Kidney epithelial cell (primary cell): ENCODE measurements at regions not wholly inside any gene's neighbourhood (a gene's known extent, or its start where the extent isn't known, plus 50 kb on each side); places are given as distances from the start of the nearest gene placed in this dataset.
A peak's percentile ranks its signal among the peaks of the same experiment; 100 is the strongest.

ENCODE experiments used
- DNase-seq: peaks from one replicate; pipeline ENCODE4 v3.0.0-alpha.2; 2010; ENCODE audit warnings: low read depth
- H3K27me3 ChIP-seq: 2 replicates; pipeline ENCODE4 v1.6.0; 2011; ENCODE audit warnings: low read length; ENCODE audit not compliant: control insufficient read depth, insufficient read depth
- H3K36me3 ChIP-seq: 2 replicates; pipeline ENCODE4 v1.5.1; 2011; ENCODE audit warnings: low read length; ENCODE audit not compliant: control insufficient read depth, insufficient read depth
- H3K4me3 ChIP-seq: 2 replicates; pipeline ENCODE4 v1.5.1; 2011; ENCODE audit warnings: low read depth, mild to moderate bottlenecking, control low read depth, low read length
- TF ChIP-seq, protein P1 (sequence below): IDR thresholded peaks from 2 replicates; pipeline ENCODE4 v1.5.1; 2011; ENCODE audit warnings: mild to moderate bottlenecking, moderate library complexity, low read length, control low read depth, inconsistent platforms; ENCODE audit not compliant: insufficient read depth, poor library complexity, severe bottlenecking

DNA sequence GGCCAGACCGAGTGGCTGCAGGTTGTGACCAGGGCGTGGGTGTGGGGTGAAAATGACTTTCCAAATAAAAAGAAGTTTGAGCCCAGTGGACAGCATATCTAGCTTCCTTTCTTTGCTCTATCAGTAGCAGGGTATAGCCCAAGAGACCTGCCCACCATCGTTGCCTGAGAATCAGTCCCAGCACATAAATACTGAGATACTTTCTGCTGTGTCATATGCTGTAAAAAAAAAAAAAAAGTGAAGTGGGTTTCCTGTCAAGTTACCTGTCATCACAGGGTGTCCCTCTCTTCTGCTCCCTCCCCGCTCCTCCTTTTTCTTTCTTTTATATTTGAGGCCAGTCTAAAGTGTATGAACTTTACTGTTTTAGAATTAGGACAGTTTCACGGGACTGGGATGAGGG, 330.3 kb upstream of the BOD1L1 start:
- Histone ChIP-seq H3K36me3 (no peaks in the 10 kb centered on the region), H3K27me3 (no peaks in the 10 kb centered on the region), H3K4me3 (no peak overlapping the region)
- TF ChIP-seq, protein P1, sequence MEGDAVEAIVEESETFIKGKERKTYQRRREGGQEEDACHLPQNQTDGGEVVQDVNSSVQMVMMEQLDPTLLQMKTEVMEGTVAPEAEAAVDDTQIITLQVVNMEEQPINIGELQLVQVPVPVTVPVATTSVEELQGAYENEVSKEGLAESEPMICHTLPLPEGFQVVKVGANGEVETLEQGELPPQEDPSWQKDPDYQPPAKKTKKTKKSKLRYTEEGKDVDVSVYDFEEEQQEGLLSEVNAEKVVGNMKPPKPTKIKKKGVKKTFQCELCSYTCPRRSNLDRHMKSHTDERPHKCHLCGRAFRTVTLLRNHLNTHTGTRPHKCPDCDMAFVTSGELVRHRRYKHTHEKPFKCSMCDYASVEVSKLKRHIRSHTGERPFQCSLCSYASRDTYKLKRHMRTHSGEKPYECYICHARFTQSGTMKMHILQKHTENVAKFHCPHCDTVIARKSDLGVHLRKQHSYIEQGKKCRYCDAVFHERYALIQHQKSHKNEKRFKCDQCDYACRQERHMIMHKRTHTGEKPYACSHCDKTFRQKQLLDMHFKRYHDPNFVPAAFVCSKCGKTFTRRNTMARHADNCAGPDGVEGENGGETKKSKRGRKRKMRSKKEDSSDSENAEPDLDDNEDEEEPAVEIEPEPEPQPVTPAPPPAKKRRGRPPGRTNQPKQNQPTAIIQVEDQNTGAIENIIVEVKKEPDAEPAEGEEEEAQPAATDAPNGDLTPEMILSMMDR, result no peak
- no peak for DNase-seq

DNA sequence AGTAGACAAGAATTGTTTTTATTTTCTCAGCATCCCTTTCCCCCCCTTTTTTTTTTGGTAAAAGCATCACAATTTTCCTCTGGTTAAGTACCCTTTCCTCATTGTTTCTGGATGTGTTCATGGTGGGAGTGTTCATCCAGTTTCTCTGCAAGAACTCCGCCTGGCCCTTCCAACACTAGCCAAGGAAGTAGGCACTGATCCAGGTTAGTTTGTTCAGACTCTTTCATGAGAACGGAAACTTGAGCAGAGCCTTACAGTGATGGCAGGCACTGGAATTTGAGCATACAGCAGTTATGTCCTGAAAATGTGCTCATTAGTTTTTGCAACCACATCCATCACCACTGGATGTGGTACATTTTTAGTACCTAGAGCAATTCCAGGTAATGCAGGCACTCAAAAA, 336.1 kb upstream of the BOD1L1 start:
- no peak overlapping the region for H3K4me3 ChIP-seq
- H3K27me3 ChIP-seq, result no peaks in the 10 kb centered on the region
- TF ChIP-seq, protein P1, result no peak
- no peak for DNase-seq
- H3K36me3 ChIP-seq, result no peaks in the 10 kb centered on the region

DNA sequence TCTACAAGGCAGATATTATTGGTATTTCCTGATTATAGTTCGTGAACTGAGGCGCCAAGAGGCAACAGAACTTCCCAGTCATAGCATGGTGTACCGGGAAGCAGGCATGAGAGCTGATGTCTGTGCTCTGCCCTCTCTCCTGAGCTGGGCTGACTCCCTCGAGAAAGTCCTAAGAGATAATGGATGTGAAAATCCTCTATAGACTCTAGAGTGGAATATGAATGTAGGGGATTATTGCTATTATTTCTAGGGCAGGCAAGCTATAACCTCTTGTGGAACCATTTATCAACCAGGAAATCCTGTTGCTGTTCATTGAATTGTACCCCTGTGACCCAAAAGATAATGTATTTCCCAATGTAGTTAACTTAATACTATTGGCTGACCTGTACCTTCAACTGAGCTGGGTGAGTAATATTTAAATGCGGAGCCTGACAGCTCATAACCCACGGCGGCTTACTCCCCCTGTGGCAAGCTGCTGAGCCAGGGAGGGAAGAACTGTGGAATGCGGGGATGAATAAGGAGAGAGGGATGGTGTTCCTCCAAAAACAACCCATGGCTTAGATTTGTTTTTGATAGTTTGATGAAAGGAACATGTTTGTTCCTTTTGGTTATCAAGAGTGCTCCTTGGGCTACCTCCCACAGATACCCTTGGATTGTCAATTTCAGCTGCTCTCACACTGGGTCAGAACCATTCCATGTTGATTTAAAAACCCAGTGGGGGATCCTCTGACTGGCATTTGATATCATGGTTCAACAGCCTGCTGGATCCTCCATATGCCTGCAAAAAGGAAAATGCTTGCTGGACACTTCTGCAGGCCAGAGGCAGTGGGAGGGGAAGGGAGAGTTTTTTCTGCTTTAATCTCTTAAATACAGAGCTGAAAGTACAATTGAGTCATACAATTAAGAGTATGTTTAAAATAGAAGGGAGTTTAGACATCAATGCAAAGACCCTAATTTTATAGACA, 339.0 kb upstream of the BOD1L1 start:
- Histone ChIP-seq H3K36me3 (no peaks in the 10 kb centered on the region), H3K4me3 (no peak overlapping the region), H3K27me3 (no peaks in the 10 kb centered on the region)
- peak; percentile 45 for DNase-seq
- TF ChIP-seq, protein P1, result no peak

DNA sequence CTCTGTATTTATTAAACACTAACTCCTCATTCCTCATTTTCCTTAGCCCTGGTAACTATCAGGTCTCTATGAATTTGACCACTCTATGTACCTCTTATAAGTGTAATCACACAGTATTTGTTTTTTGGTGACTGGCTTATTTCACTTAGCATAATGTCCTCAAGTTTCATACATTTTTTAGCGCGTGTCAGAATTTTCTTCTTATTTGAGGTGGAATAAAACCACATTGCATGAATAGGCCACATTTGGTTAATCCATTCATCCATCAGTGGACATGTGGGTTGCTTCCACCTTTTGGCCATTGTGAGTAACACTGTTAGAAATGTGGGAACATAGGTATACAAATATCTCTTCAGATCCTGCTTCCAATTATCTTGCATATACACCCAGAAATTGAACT, 341.2 kb upstream of the BOD1L1 start:
- no peaks in the 10 kb centered on the region for H3K27me3 ChIP-seq
- TF ChIP-seq, protein P1, result no peak
- no peak for DNase-seq
- no peaks in the 10 kb centered on the region for H3K36me3 ChIP-seq
- no peak overlapping the region for H3K4me3 ChIP-seq

DNA sequence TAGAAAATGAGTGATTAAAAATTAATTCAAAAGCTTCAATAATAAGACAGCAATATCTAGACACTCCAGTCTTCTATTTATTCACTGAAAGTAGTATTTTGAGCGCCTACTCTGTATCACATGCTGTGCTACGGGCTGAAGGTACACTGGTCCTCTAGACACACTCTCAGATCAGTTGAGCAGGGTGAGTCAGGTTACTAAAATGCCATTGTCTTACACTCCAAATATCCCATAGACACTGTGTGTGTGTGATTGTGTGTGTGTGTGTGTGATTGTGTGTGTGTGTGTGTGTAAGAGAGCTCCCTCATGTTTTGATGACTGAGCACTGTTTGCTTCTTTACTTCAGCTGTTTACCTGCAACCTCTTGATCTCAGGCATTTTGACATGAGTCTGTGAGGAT, 342.8 kb upstream of the BOD1L1 start:
- Histone ChIP-seq H3K36me3 (no peaks in the 10 kb centered on the region), H3K4me3 (no peak overlapping the region), H3K27me3 (no peaks in the 10 kb centered on the region)
- no peak for DNase-seq
- TF ChIP-seq, protein P1, result no peak

- Histone ChIP-seq H3K27me3 (no peaks in the 10 kb centered on the region), H3K4me3 (no peak overlapping the region), H3K36me3 (no peaks in the 10 kb centered on the region)
- no peak for DNase-seq
- TF ChIP-seq, protein P1, result no peak
These were observed 350.2 kb upstream of the BOD1L1 start for GRCh38 chr4:13977746-13978145.
